ENCODE measurements at regions not wholly inside any gene's neighbourhood (a gene's known extent, or its start where the extent isn't known, plus 50 kb on each side); places are given as distances from the start of the nearest gene placed in this dataset.
"Not testable (repeated sequence)": the region's sequence is repeated elsewhere in the genome, so short reads cannot be mapped to it uniquely, and the experiment has no call there.

DNA sequence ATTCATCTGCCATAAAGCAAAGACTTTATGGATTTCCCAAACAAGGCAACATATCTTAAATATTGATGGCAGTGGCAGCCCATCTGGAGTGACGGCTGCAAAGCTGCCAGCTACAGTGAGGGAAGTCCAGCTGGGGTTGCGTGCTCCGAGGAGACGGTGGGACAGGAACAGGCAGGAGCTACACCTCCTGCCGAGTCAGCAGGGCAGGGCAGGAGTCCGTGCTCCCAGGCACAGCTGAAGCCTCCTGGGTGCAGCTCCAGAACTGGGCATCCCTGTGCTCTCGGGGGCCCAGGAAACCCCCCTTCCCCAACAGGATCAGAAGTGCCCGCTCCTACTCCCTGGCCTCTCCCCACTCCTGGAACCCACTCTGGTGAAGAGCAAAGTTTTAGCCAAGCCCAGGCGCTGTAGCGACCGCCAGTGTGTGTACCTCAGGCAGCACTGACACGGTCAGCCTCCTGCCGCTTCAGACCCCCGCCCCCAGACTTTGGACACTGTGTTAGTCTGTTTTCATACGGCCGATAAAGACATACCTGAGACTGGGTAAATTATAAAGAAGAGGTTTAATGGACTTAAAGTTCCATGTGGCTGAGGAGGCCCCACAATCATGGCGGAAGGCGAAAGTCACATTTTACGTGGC, 556.4 kb upstream of the CCDC54 start:
- DNase-seq (ENCODE audit: low spot score): no peak

GRCh38 chr3:106821801-106822200, 555.4 kb upstream of the CCDC54 start:
- no peak for DNase-seq (ENCODE audit: low spot score)

GRCh38 chr3:106822204-106822603, 555.0 kb upstream of the CCDC54 start:
- DNase-seq (ENCODE audit: low spot score): no peak

- no peak for DNase-seq (ENCODE audit: low spot score)
These were observed 553.5 kb upstream of the CCDC54 start for GRCh38 chr3:106823701-106824100.

- peak; percentile 19 for DNase-seq (ENCODE audit: low spot score)
These were observed 552.4 kb upstream of the CCDC54 start for GRCh38 chr3:106824856-106825255.

DNA sequence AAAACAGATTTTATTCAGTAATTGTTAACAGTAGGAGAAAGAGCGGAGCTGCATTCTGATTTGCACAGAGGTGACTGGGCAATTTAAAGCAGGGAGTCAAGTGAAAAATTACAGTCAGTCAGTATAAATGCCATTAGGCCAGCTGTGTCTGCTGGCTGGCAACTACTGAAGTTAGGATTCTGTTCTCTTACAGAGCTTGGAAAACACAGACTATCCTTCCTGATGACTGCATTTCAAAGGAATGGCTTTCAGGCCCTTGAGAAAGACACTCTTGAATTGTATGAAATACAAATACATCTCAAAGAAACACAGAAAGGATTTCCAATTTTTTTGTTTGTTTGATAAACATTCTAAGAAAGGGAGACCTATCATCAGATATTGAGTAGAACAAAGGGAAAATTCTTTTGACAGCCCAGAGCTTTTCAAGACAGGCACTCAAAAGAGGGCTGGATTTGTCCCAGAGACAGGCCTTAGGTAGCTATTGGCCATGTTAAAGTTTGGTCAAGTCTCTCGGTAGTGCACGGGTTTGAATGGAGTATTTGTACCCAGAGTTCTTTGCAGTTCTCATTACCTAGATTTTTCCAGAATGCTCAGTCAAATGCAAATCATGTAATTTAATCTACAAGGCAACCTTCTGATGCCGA, 551.2 kb upstream of the CCDC54 start:
- peak; percentile 65 for DNase-seq (ENCODE audit: low spot score)

DNA sequence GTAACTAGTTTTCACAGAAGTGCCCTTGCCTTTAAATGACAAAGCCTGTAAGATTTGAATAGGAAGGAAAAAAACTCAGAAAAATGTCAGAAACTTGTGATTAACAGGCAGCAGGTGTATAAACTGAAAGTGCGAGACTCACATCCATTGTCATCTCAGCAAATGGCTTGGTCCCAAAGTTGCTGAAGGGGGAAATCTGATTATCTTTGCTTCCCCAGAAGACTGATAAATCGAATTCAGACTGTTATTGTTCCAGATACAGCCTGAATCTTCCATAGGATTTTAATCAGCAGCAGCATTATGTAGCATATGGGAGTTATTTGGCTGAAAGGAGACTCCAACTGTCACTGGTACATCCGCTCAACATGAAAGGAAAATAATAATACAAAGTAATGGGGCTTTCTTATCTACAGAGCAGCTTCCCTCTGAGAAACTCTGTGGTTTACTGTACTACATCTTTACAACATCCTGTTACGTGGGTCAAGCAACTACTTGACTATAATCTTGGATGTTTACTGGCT, 550.4 kb upstream of the CCDC54 start:
- no peak for DNase-seq (ENCODE audit: low spot score)

GRCh38 chr3:106827515-106828213, 549.6 kb upstream of the CCDC54 start:
- peak; percentile 14 for DNase-seq (ENCODE audit: low spot score)

- DNase-seq (ENCODE audit: low spot score): no peak
These were observed 548.0 kb upstream of the CCDC54 start for GRCh38 chr3:106829206-106829605.

- no peak for DNase-seq (ENCODE audit: low spot score)
These were observed 546.9 kb upstream of the CCDC54 start for GRCh38 chr3:106830334-106830733.

DNA sequence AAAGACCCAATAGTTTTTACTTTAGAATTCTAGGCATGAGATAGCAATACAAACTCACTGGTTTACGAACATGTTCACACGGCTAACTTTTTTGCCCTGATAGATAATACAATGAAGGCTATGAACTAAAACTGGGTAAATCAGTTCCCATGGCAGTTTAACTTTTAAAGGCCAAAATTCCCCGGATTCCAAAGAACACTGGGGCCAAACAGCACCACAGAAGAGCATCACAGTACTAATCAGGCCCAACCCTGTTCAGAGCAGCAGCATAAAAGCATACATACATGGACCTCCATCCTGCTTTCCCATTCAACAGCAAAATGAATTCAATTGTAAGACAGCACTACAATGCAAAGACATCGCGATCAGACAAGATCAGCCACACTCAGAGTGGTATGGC, 540.3 kb upstream of the CCDC54 start:
- no peak for DNase-seq (ENCODE audit: low spot score)

GRCh38 chr3:106837616-106838015, 539.6 kb upstream of the CCDC54 start:
- no peak for DNase-seq (ENCODE audit: low spot score)

DNA sequence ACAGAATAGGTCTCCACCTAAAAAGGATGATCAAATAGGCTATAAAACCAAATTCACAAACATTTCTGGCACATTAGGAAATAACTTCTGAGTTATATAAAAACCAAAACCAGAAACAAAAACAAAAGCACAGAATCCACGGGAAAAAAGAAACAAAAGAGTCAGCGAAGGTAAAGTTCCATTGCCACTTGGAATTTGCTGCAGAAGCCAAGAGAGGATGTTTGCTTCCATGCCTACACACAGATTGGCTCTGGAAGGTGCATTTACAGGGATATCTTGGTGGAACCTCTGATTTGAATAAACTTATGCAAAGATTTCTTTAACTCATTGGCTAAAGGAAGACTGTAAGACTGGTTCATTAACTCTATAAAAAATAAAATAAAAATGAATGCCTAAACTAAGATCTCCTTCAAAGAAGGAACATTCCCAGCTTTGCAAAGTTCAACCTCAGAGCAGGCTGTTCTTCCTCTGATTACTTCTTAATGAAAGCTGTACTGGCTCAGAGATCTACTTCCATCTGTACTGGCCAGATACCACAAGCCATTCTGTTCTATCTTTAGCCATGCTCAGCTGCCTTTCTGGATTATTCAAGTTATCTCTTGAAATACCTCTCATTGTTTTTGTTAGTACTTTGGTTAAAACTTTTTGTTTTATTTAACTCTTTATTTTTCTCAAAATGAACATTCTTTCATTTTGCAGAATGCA, 537.5 kb upstream of the CCDC54 start:
- DNase-seq (ENCODE audit: low spot score): peak; percentile 12

GRCh38 chr3:106840319-106840718, 536.9 kb upstream of the CCDC54 start:
- DNase-seq (ENCODE audit: low spot score): no peak

DNA sequence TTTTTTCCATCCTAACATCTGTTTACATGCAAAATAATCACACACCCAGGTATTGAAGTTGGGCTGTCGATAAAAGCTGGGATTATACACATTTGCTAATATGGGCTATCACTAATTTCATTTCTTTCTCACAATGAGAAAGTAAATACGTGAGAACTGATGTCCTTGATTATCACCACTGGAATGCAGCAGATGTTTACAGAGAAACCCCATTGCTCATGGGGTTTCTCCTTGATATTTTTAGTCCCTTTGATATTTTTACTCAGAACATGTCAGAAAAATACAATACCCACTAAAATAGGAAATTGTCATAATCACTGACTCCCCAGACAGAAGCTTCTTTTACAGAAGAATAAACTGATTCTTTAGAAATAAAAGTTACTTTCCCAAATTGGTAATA, 535.1 kb upstream of the CCDC54 start:
- no peak for DNase-seq (ENCODE audit: low spot score)

- DNase-seq (ENCODE audit: low spot score): no peak
These were observed 532.6 kb upstream of the CCDC54 start for GRCh38 chr3:106844638-106845037.

GRCh38 chr3:106848099-106848498, 529.1 kb upstream of the CCDC54 start:
- DNase-seq (ENCODE audit: low spot score): no peak

DNA sequence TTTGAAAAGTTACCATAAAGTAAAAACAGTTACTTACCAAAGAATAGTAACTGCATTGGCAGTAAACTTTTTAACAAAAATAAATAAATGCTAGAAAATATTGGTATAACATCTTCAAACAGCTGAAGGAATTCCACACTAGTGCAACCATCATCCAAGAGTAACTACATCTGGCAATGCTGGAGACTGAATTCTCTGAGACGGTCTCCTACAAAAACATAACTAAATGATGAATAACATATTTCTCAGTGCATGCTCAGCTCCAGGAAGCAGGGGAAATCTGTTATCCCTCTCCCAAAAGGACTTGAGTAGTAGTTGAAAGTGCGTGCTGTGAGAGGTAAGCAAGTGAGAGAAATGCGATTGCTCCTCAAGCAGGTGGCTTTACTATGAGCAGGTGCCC, 526.8 kb upstream of the CCDC54 start:
- peak; percentile 29 for DNase-seq (ENCODE audit: low spot score)

- not testable (repeated sequence) for DNase-seq (ENCODE audit: low spot score)
These were observed 518.9 kb upstream of the CCDC54 start for GRCh38 chr3:106858321-106858720.

GRCh38 chr3:106860182-106860581, 517.1 kb upstream of the CCDC54 start:
- no peak for DNase-seq (ENCODE audit: low spot score)

GRCh38 chr3:106862067-106862466, 515.2 kb upstream of the CCDC54 start:
- peak; percentile 40 for DNase-seq (ENCODE audit: low spot score)

- no peak for DNase-seq (ENCODE audit: low spot score)
These were observed 499.6 kb upstream of the CCDC54 start for GRCh38 chr3:106877627-106878026.

GRCh38 chr3:106880206-106880605, 497.0 kb upstream of the CCDC54 start:
- no peak for DNase-seq (ENCODE audit: low spot score)
